HG03439 (cell line): ENCODE measurements at regions not wholly inside any gene's neighbourhood (a gene's known extent, or its start where the extent isn't known, plus 50 kb on each side); places are given as distances from the start of the nearest gene placed in this dataset.
"Not testable (repeated sequence)": the region's sequence is repeated elsewhere in the genome, so short reads cannot be mapped to it uniquely, and the experiment has no call there.

Experiments used
- ATAC-seq: cut with Tn5 transposase; IDR thresholded peaks from one replicate; pipeline ENCODE4 v1.9.1; 2021; ENCODE audit warnings: mild to moderate bottlenecking, moderate library complexity; ENCODE audit not compliant: unreplicated experiment

DNA sequence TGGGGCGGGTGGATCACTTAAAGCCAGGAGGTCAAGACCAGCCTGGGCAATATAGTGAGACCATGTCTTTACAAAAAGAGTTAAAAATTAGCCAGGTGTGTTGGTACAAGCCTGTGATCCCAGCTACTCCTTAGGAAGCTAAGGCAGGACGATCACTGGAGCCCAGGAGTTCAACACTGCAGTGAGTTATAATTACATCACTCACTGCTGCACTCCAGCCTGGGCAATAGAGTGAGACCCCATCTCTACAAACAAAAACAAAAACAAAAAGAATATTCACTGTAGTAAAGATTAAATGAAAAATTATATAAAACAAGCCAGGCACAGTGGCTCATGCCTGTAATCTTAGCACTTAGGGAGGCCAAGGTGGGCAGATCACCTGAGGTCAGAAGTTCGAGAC is 1047.6 kb upstream of the AUTS2 start:
- ATAC-seq: no peak

DNA sequence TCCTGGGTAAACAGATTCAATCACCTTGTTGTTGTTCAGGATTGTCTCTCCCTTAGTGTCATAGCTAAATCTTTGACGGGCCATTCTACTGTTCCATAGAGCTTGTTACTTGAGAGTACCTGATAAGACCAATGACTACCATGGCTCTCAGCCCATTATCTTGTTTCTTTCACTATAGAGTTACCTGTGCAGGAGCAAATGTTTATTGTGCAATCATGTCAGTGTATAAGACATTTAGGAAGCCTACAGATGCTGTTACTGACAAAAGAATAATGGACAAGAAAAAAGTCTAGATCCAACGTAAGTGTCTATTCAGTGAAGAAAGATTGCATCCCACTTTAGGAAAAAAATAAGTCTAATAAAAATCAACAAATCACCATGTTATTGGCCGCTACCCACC is 1041.7 kb upstream of the AUTS2 start:
- ATAC-seq: no peak

DNA sequence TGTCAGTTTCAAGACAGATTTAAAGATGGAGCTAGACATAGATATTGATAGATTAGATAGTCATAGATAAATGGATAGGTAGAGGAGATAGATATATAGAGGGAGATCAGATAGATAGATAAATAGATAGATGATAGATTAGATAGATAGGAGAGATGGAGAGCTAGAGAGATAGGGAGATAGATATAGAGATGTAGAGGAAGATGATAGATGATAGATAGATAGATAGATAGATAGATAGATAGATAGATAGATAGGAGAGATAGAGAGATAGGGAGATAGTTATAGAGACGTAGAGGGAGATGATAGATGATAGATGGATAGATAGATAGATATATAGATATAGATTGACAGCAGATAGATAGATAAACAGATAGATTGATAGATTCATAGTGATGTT is 1038.8 kb upstream of the AUTS2 start:
- ATAC-seq: no peak

DNA sequence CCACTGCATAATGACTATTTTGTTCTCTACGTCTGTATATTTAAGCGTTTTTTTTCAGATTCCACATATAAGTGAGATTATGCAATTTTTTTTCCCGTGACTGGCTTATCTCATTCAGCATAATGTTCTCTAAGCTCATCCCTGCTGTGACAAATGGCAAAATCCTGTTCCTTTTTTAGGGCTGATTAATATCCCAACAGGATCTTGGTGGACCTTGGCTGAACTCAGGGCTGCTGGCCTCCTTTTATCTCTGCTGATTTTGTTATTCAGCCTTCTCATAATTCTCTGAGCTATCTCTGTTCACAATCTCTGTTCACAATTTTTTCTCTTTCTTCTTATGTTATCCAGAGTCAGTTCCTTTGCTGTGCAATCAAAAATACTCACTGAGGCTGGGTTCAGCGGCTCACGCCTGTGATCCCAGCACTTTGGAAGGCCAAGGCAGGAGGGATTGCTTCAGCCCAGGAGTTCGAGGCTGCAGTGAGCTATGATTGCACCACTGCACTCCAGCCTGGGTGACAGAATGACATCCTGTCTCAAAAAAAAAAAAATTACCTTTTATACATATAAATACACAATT is 1035.9 kb upstream of the AUTS2 start:
- no peak for ATAC-seq

DNA sequence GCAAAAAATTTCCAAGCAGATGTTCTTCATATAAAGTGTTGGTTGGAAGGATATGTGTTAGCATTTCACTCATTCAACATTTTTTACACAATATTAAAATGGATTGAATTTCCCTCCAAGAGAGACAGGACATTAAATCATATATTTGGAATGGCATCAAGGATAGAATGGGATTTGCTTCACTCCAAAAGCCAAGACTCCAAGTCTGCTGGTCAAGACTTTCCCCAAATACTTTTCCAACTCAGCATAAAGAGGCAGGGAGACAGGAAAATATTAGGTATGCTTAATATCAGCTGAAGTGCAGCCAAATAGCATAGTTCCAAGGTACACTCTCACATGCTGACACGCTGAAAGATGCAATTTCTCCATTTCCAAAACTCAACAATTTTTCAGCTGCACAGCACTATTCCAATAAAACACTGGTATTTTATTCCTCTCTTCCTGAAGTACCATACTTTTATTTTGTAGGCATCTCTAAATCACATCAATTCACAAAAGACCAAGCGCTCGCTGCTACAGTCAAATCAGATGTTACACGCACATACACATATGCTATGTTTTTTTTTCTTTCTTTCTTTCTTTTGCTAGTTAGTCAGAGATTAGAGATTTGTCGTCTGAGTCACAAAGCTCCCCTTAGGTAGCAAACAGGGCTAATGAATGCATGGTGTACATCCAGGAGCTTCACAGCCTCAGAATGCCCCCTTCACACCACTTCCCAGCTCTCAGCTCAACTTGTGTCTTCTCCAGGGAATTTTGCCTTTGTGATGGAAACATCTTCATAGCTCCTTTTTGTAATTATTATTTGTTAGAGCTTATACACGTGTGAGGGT is 1033.8 kb upstream of the AUTS2 start:
- no peak for ATAC-seq

DNA sequence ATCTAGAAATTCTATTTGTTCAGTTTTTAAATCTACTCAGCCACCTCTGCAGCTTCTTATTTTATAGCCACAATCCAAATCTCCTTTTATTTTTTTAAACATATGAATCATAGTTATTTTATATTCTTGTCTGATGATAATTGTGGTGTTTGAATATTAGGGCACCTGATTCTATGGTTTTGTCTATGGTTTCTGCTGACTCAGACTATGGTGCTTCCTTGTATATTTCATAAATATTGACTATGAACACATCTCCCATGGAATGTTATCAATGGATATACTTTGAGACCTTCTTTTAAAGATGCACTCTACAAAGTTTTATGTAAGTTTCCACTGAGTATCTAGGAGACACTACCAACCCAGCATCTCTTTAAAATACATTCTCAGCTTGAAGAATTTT is 1027.0 kb upstream of the AUTS2 start:
- ATAC-seq: no peak

DNA sequence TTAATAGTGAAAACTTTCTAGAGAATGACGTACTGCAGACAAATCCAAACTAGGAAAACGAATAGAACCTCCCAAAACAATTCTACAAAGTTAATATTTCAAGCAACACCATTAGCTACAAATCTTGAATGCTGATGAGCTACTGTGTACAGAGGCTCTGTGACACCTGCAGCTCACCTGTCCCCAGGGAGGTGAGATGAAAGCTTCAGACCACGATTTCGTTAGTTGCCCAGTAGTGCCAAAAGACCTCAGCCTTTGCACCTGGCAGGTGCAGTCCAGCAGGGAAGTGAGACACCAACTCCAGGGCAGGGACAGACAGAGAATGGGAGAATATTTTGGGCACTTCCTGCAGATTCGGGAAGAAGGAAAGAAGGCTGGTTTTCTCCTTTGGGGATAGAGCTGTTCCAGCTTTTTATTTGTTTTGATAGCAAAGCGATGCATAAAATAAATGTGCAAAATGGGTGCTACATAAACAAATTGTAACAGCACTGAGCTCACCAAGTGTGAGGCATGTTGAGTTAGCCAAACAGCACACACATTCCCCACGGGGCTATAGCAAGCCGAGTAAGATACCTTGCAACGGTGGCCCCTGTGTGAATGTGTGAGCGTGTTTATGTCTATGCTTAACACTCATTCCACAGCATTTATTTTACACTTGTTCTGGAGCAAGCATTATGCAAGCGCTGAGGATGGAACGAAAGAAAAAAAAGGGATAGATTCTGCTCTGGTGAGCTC is 1024.8 kb upstream of the AUTS2 start:
- no peak for ATAC-seq

DNA sequence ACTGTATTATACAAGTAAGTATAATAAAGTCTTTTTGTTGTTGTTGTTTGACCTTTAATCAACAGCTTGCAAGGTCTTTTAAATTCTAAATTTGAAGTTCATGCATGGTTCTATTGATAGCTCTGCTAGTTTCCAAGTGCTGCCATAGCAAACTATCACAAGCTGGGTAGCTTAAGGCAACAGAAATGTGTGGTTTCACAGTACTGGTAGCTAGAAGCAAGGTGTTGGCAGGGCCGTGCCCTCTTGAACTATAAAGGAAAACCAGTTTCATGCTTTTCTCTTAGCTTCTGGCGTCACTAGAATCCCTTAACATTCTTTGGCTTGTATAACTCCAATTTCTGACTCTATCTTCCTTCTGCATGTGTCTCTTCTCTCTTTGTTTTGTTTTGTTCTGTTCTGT is 1021.9 kb upstream of the AUTS2 start:
- ATAC-seq: no peak

DNA sequence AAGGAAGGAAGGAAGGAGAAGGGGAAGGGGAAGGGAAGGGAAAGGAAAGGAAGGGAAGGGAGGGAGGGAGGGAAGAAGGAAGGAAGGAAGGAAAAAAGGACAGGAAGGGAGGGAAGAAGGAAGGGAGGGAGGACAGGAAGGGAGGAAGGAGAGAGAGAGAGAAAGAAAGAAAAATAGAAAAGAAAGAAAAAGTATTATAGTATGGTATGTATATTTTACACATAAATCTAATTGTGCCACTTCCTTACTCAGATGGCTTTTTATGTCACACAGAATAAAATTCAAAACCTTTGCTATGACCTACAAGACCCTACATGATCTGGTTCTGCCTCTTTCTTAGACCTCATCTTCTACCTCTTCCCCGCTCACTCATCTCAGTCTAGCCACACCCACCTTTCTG is 1016.9 kb upstream of the AUTS2 start:
- no peak for ATAC-seq

DNA sequence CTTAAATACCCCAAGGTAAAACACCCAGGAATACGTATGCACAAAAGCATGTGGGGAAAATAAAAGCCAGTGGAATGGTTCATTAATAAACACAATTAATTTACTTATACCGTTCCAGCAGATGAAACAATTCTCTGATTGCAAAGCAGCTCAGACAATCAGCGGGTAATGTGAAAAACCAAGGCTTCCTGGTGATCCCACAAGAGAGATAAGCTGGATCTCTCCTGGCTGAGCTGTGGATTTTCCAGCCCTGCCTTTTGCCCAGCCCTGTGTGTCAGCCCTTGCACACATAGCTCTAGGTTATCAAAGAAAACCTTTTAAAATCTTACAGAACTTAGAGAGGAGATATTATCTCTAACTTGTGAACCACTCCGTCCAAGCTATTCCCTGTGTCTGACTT is 1010.7 kb upstream of the AUTS2 start:
- no peak for ATAC-seq

DNA sequence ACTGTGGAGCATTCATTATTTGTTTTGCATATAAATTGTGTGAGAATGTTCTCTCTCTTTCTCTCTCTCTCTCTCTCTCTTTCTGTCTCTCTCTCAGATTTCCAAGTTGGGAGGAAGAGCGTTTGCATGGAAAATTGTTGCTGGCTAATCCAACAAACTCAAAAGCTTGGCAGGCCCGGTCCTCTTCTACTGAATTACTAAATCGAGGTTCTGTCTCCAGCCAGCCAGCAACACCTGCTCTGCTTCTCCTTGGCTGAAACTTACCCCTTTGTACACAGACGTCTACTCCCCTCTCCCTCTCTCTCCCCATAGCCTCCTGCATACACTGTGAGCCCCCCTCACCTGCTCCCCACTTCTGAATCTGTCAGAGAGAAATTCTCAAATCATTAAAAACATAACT is 996.4 kb upstream of the AUTS2 start:
- no peak for ATAC-seq

DNA sequence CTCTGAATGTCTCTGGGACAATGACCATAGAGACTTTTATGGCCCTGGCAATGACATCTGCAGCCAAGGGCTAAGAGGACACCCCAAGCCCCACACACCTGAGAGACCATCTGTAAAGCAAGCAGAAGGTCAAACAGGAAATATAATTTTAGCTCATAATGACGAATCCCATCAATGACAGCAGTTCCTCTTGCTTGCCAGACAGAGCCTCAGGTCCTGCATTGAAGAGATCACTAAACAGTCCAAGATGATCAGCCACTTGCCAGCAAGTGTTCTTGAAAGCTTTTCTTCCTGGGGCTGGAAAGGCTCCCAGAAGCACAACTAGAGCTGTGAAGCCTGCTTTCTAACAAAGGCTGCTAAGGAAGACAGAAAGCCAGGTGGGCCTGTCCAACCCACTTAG is 993.7 kb upstream of the AUTS2 start:
- no peak for ATAC-seq

DNA sequence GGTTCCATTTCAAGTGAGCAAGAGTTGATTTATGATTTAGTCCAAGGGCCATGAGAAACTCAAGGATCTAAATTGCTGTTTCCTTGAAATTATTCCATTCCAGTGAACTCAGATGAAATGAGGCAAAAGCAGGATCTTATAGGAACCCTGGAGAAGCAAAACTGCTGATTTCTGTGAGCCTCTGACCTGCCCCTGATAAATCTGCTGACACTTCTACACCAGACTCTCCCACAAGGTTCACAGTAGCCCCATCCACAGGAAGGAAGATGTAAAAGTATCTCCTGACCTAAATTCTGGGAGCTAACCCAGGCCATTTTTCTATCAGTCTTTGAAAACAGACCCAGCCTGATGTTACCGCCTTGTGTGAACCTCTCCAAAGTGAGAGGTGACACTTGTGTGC is 987.6 kb upstream of the AUTS2 start:
- ATAC-seq: no peak

DNA sequence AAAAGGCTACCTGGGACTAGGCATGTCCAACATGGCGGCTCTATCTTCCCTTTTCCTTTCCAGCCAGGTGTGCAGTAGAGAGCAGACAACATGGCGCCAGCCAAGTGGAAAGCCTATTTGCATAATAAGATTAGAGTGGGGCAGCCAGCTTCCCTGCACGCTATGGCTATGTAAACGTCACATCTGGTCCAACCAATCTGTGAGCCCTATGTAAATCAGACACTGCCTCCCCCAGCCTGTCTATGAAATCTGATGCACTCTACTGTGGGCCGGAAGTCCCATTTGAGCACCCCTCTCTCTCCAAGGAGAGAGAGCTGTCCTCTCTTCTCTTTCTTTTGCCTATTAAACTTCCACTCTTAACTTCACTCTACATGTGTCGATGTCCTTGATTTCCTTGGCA is 984.9 kb upstream of the AUTS2 start:
- no peak for ATAC-seq

DNA sequence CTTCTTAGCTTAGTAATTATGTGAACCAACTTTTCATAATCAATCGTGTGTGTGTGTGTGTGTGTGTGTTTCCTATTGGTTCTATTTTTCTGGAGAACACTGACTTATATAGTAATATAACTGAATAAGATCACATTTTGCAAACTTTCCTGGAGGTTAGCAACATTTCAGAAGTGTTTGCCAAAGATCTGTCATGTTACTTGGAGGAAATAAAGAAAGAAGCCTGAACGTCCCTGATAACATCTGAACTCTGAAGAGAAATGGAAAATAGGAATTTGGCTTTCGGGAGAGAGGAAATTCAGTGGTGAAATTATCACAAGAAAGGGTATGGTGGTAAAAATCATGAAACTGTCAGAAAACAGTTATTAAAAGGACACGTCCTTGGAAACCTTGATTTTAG is 984.4 kb upstream of the AUTS2 start:
- no peak for ATAC-seq

DNA sequence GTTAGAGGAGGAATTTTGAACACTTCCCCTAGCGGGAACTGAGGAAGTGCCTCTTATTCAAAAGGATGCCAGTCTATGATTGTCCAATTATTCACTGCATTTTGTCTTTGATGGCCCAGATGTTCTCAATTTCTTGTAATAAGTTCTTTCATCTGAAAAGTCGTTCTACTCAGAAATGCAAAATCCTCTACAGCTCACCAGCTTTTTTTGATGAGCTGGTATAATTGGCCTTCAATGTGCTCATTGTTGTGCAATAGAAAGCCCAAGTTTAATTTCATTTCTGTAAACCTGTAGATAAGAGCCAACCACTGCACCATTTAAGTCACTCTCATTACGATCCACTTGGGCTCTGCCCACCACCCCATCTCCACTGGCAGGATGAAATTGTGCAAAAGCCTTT is 978.7 kb upstream of the AUTS2 start:
- no peak for ATAC-seq

DNA sequence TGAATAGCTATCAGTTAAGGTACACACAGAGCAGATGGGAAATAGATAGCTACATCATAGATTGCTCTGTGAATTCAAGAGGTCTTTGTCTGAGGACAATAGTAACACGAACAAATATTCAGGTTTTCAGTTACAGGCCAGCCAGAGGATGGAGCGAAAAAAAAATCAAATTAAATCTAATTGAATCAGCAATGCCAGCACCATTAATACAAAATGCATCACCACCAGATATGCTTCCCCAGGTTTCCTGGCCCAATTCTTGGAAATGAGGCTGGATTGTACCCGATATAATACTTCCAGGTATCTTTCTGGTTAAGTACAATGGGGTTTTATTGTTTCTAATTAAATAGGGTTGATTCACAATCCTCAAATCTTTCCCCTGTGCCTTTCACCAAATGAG is 975.8 kb upstream of the AUTS2 start:
- no peak for ATAC-seq

DNA sequence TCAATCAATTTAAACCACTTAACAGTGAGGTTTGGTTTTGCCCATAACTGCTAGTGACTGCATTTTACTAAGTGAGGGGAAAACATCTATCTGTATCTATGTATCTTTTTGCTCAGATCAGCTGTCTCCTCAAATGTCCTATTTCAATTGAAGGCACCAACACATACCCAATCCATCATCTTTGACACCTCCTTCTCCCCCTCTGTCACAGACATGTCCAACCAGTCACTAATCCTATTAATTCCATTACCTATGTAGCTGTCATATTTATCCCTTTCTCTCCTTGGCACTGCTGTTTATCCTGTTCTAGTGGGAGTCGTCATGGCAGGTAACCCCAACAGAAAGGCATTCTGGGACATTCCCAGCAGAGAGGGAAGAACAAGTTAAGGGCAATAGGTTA is 975.2 kb upstream of the AUTS2 start:
- ATAC-seq: no peak

DNA sequence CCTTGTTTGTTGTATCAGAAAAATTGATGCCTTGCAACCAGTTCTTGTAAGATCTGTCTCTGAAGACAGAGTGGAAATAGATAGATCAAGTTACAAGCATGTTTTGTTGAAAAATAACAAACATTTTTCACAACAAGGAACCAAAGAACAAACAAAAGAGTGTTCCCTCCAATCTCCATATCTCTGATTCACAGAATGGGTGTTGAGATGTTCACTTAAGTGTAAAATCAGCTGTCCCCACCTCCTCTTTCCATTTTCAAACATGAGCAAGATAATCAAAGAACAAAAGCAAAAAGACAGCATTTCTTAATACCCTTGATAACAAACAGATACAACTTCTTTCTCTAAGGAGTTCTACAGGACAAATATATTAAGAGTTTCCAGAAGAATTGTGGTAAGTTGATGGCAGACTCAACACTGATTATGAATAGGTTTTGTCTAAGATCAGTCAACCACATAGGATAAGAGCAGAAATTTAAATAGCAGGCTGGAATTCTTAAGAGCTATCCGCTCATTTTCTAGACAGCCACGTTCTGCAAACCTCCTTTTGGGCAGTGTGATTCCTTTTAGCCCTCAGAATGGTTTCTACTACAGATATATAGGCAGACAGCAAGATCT is 970.9 kb upstream of the AUTS2 start:
- no peak for ATAC-seq

DNA sequence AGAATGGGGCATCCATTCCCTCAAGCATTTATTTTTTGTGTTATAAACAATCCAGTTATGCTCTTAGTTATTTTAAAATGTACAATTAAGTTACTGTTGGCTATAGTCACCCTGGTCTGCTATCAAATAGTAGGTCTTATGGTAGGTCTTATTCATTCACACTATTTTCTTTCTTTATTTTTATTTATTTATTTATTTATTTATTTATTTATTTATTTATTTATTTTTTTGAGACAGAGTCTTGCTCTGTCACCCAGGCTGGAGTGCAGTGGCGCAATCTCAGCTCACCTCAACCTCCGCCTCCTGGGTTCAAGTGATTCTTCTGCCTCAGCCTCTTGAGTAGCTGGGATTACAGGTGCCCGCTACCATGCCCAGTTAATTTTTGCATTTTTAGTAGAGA is 967.4 kb upstream of the AUTS2 start:
- not testable (repeated sequence) for ATAC-seq

DNA sequence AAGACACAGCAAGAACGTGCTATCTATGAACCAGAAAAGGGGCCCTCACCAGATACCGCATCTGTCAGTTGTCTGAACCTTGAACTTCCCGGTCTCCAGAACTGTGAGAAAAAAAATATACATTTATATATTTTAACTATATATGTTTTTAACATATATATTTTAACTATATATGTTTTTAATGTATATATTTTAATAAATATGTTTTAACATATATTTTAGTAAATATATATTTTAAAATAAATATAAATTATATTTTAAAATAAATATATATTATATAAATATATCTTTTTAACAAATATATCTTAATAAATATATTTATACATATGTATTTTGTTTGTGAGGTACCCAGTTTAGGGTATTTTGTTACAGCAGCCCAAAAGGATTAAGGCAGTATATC is 958.2 kb upstream of the AUTS2 start:
- ATAC-seq: no peak

DNA sequence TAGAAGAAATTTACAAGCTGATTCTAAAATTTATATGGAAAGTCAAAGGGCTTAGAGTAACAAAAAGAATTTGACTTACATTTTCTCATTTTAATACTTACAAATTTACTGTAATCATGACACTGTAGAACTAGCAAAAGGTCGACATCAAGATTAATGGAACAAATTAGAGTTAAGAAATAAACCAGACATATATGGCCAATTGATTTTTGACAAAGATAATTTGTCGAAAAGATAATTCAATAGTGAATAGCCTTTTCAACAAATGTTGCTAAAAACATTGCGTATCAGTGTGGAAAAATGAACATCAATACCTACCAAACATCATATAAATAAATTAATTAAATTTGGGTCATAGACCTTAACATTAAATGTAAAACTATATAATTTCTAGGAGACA is 955.5 kb upstream of the AUTS2 start:
- ATAC-seq: no peak
